Liver (tissue), 8 donors: ENCODE measurements at regions not wholly inside any gene's neighbourhood (a gene's known extent, or its start where the extent isn't known, plus 50 kb on each side); places are given as distances from the start of the nearest gene placed in this dataset.

Experiments
- DNase-seq: peaks from one replicate; pipeline ENCODE4 v3.0.0-alpha.2; 2017; ENCODE audit warnings: low spot score
- H3K27ac ChIP-seq, 2 donors: one replicate each; pipeline ENCODE4 v1.7.0; 2013; ENCODE audit warnings: inconsistent platforms in 2 of 2, low read length in 2 of 2, control low read depth in 1 of 2, low read depth in 1 of 2, mild to moderate bottlenecking in 1 of 2
- H3K27me3 ChIP-seq, 4 donors: one replicate each; pipeline versions ENCODE4 v1.6.1 to v1.7.0; 2013; ENCODE audit warnings: low read length in 3 of 4, inconsistent platforms in 1 of 4, mild to moderate bottlenecking in 1 of 4, moderate library complexity in 1 of 4; ENCODE audit not compliant: control insufficient read depth in 4 of 4, insufficient read depth in 4 of 4
- H3K36me3 ChIP-seq, 4 donors: one replicate each; pipeline versions ENCODE4 v1.6.1 to v1.7.0; 2013; ENCODE audit warnings: low read length in 3 of 4, mild to moderate bottlenecking in 3 of 4, low read depth in 1 of 4, moderate library complexity in 1 of 4; ENCODE audit not compliant: control insufficient read depth in 4 of 4, insufficient read depth in 3 of 4
- H3K4me1 ChIP-seq, 4 donors: one replicate each; pipeline versions ENCODE4 v1.6.1 to v1.7.0; 2013; ENCODE audit warnings: low read length in 3 of 4, mild to moderate bottlenecking in 3 of 4, moderate library complexity in 1 of 4; ENCODE audit not compliant: control insufficient read depth in 4 of 4, insufficient read depth in 4 of 4
- H3K4me3 ChIP-seq, 3 donors: one replicate each; pipeline versions ENCODE4 v1.6.1 to v1.7.0; 2013; ENCODE audit warnings: low read length in 3 of 3, control low read depth in 1 of 3, low read depth in 1 of 3, mild to moderate bottlenecking in 1 of 3
- H3K9ac ChIP-seq, 2 donors: one replicate each; pipeline ENCODE4 v1.7.0; 2013; ENCODE audit warnings: low read length in 2 of 2, mild to moderate bottlenecking in 2 of 2, moderate library complexity in 2 of 2, control low read depth in 1 of 2, low read depth in 1 of 2
- H3K9me3 ChIP-seq, 4 donors: one replicate each; pipeline versions ENCODE4 v1.6.1 to v1.7.0; 2013; ENCODE audit warnings: low read length in 3 of 4; ENCODE audit not compliant: control insufficient read depth in 4 of 4
- EGR1 ChIP-seq, 2 donors: IDR thresholded peaks; 2 replicates each; pipeline ENCODE4 v1.6.1; 2016 to 2018; ENCODE audit warnings: antibody characterized with exemption in 2 of 2, low read depth in 2 of 2
- FOXA1 ChIP-seq: IDR thresholded peaks from 2 replicates; pipeline ENCODE4 v1.6.1; 2016; ENCODE audit warnings: antibody characterized with exemption
- FOXA2 ChIP-seq: IDR thresholded peaks from 2 replicates; pipeline ENCODE4 v1.6.1; 2016; ENCODE audit warnings: antibody characterized with exemption
- GABPA ChIP-seq, 2 donors: IDR thresholded peaks in 1 of 2; conservative IDR thresholded peaks in 1 of 2; 2 replicates each; pipeline ENCODE4 v1.6.1; 2016; ENCODE audit warnings: antibody characterized with exemption in 2 of 2, mild to moderate bottlenecking in 1 of 2, moderate library complexity in 1 of 2
- HNF4A ChIP-seq, 2 donors: conservative IDR thresholded peaks; 2 replicates each; pipeline ENCODE4 v1.6.1; 2016; ENCODE audit warnings: antibody characterized with exemption in 2 of 2, mild to moderate bottlenecking in 2 of 2
- JUND ChIP-seq, 2 donors: IDR thresholded peaks; 2 replicates each; pipeline ENCODE4 v1.6.1; 2016; ENCODE audit warnings: antibody characterized with exemption in 2 of 2
- NR2F2 ChIP-seq: IDR thresholded peaks from 2 replicates; pipeline ENCODE4 v1.6.1; 2016; ENCODE audit warnings: antibody characterized with exemption
- RAD21 ChIP-seq, 2 donors: IDR thresholded peaks; 2 replicates each; pipeline ENCODE4 v1.6.1; 2016; ENCODE audit warnings: antibody characterized with exemption in 2 of 2, mild to moderate bottlenecking in 2 of 2
- RXRA ChIP-seq, 2 donors: IDR thresholded peaks; 2 replicates each; pipeline ENCODE4 v1.6.1; 2017 to 2018; ENCODE audit warnings: antibody characterized with exemption in 2 of 2, mild to moderate bottlenecking in 1 of 2
- SP1 ChIP-seq: IDR thresholded peaks from 2 replicates; pipeline ENCODE4 v1.6.1; 2018; ENCODE audit warnings: antibody characterized with exemption, mild to moderate bottlenecking
- TAF1 ChIP-seq: conservative IDR thresholded peaks from 2 replicates; pipeline ENCODE4 v1.6.1; 2016; ENCODE audit warnings: antibody characterized with exemption, mild to moderate bottlenecking
- YY1 ChIP-seq: IDR thresholded peaks from 2 replicates; pipeline ENCODE4 v1.6.1; 2016; ENCODE audit warnings: antibody characterized with exemption, mild to moderate bottlenecking
- WGBS: extraction: QIAGEN DNeasy Blood & Tissue Kit; methylation state at CpG from one replicate; pipeline ENCODE4 v1.1.7; 2013; 5-methylcytosine and 5-hydroxymethylcytosine counted together
- TF ChIP-seq, protein P1 (sequence below): IDR thresholded peaks from 2 replicates; pipeline ENCODE4 v1.6.1; 2016; ENCODE audit warnings: antibody characterized with exemption
- TF ChIP-seq, protein P2 (sequence below): IDR thresholded peaks from 2 replicates; pipeline ENCODE4 v1.6.1; 2016; ENCODE audit warnings: antibody characterized with exemption
- TF ChIP-seq, protein P3 (sequence below): IDR thresholded peaks from 2 replicates; pipeline ENCODE4 v1.6.1; 2016; ENCODE audit warnings: antibody characterized with exemption
- TF ChIP-seq, protein P4 (sequence below): fragments of 150-350 bp; IDR thresholded peaks from 2 replicates; pipeline ENCODE4 v1.5.1; 2017; ENCODE audit warnings: improper control_type of control experiment, low read depth, low read length; ENCODE audit not compliant: missing input control
- donor health status: healthy.
- donor health status: healthy.
- donor health status: healthy.
- donor health status: healthy.
- donor health status: healthy.

DNA sequence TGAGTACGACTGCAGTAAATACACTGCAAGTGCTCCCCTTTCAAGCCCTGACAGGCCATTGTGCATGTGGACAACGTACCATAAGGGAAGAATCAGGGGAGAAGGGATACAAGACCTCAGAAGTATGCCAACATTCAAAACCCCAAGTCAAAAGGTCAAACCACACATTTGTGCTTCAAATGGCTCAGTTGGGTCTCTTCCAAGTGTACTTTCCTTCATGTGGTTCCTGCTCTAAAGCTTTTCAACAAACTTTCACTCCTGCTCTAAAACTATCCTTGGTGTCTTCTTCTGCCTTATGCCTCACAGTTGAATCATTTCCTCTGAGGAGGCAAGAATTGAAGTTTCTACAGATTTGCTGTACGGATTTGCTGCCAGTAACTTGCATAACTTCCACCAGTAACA, 305.7 kb upstream of the SLIT2 start:
- Histone ChIP-seq H3K4me3 (no peak overlapping the region), H3K9me3 (no peaks in the 10 kb centered on the region), H3K4me1 (no peaks in the 10 kb centered on the region), H3K36me3 (no peaks in the 10 kb centered on the region), H3K27me3 (no peaks in the 10 kb centered on the region), H3K9ac (no peak overlapping the region), H3K27ac (no peak overlapping the region)
- no peak for DNase-seq
- no peak for TF ChIP-seq RXRA (IDR thresholded peaks at IDR 0.05)
- no peak for TF ChIP-seq HNF4A (conservative IDR thresholded peaks at IDR 0.05)
- TF ChIP-seq, protein P1, sequence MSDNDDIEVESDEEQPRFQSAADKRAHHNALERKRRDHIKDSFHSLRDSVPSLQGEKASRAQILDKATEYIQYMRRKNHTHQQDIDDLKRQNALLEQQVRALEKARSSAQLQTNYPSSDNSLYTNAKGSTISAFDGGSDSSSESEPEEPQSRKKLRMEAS, result no peak
- no peak for TF ChIP-seq FOXA1
- TF ChIP-seq FOXA2, result no peak
- no peak for TF ChIP-seq TAF1
- 64% methylated on average over 3 of the region's 3 CpGs for WGBS

DNA sequence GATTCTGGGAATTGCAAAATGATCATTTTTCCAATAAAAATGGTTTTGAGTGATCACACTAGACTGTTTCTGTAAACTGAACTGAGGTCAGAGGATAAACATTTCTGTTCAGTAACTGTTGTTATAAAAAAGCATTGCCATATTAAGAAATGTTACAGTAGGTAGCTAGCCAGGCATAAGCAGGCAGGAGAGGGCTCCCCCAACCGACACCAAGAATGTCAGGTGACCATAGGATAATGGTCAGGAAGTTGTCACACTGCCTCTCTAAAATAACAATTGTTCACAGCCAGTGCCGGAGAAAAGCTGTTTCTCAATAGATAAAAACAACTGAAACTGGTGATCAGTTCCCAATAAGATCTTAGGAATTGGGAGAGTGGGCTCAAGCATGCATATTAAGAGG, 306.2 kb upstream of the SLIT2 start:
- TF ChIP-seq GABPA (IDR thresholded peaks at IDR 0.05 in 1 of 2, conservative IDR thresholded peaks at IDR 0.05 in 1 of 2), result no peak
- no peak for TF ChIP-seq JUND (IDR thresholded peaks at IDR 0.05)
- no peak overlapping the region for H3K4me3 ChIP-seq
- no peak overlapping the region for H3K27ac ChIP-seq
- no peaks in the 10 kb centered on the region for H3K36me3 ChIP-seq
- H3K4me1 ChIP-seq, result no peaks in the 10 kb centered on the region
- H3K9me3 ChIP-seq, result no peaks in the 10 kb centered on the region
- no peaks in the 10 kb centered on the region for H3K27me3 ChIP-seq
- 63% methylated on average over 2 of the region's 2 CpGs for WGBS
- no peak overlapping the region for H3K9ac ChIP-seq
- no peak for DNase-seq

DNA sequence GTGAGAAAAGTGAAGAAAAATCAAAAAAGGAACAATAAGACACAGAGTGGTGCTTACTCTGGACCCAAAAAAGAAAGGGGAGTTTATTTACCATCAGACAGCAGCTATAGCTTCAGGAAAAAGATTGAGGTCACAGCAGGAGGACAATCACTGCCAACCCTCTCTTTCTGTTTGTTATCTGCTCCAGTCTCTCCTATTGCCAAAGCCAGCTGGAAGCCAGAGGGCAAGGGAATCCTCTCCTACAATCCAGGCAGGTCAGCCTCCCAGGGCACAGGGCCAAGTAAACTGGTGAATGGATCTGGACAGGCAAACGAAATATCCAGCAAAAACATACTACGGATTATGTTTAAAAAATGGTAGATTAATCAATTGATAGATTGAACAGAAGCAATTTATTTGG, 306.9 kb upstream of the SLIT2 start:
- Histone ChIP-seq H3K4me3 (no peak overlapping the region), H3K4me1 (no peaks in the 10 kb centered on the region), H3K36me3 (no peaks in the 10 kb centered on the region), H3K9ac (no peak overlapping the region), H3K9me3 (no peaks in the 10 kb centered on the region), H3K27ac (no peak overlapping the region), H3K27me3 (no peaks in the 10 kb centered on the region)
- 48% methylated on average over 2 of the region's 2 CpGs for WGBS
- TF ChIP-seq NR2F2 (no peak), YY1 (no peak), RAD21 (IDR thresholded peaks at IDR 0.05) (no peak), SP1 (no peak), HNF4A (conservative IDR thresholded peaks at IDR 0.05) (no peak), TAF1 (no peak), GABPA (IDR thresholded peaks at IDR 0.05 in 1 of 2, conservative IDR thresholded peaks at IDR 0.05 in 1 of 2) (no peak), EGR1 (IDR thresholded peaks at IDR 0.05; ENCODE audit: low read depth in 2 of 2) (no peak), JUND (IDR thresholded peaks at IDR 0.05) (no peak), RXRA (IDR thresholded peaks at IDR 0.05) (no peak)
- TF ChIP-seq, protein P2, sequence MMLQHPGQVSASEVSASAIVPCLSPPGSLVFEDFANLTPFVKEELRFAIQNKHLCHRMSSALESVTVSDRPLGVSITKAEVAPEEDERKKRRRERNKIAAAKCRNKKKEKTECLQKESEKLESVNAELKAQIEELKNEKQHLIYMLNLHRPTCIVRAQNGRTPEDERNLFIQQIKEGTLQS, result no peak
- TF ChIP-seq, protein P1, result no peak
- TF ChIP-seq, protein P3, sequence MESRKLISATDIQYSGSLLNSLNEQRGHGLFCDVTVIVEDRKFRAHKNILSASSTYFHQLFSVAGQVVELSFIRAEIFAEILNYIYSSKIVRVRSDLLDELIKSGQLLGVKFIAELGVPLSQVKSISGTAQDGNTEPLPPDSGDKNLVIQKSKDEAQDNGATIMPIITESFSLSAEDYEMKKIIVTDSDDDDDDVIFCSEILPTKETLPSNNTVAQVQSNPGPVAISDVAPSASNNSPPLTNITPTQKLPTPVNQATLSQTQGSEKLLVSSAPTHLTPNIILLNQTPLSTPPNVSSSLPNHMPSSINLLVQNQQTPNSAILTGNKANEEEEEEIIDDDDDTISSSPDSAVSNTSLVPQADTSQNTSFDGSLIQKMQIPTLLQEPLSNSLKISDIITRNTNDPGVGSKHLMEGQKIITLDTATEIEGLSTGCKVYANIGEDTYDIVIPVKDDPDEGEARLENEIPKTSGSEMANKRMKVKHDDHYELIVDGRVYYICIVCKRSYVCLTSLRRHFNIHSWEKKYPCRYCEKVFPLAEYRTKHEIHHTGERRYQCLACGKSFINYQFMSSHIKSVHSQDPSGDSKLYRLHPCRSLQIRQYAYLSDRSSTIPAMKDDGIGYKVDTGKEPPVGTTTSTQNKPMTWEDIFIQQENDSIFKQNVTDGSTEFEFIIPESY, result no peak
- TF ChIP-seq, protein P4, sequence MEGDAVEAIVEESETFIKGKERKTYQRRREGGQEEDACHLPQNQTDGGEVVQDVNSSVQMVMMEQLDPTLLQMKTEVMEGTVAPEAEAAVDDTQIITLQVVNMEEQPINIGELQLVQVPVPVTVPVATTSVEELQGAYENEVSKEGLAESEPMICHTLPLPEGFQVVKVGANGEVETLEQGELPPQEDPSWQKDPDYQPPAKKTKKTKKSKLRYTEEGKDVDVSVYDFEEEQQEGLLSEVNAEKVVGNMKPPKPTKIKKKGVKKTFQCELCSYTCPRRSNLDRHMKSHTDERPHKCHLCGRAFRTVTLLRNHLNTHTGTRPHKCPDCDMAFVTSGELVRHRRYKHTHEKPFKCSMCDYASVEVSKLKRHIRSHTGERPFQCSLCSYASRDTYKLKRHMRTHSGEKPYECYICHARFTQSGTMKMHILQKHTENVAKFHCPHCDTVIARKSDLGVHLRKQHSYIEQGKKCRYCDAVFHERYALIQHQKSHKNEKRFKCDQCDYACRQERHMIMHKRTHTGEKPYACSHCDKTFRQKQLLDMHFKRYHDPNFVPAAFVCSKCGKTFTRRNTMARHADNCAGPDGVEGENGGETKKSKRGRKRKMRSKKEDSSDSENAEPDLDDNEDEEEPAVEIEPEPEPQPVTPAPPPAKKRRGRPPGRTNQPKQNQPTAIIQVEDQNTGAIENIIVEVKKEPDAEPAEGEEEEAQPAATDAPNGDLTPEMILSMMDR, result no peak
- DNase-seq, result no peak
